ENCODE measurements at regions not wholly inside any gene's neighbourhood (a gene's known extent, or its start where the extent isn't known, plus 50 kb on each side); places are given as distances from the start of the nearest gene placed in this dataset.

DNA sequence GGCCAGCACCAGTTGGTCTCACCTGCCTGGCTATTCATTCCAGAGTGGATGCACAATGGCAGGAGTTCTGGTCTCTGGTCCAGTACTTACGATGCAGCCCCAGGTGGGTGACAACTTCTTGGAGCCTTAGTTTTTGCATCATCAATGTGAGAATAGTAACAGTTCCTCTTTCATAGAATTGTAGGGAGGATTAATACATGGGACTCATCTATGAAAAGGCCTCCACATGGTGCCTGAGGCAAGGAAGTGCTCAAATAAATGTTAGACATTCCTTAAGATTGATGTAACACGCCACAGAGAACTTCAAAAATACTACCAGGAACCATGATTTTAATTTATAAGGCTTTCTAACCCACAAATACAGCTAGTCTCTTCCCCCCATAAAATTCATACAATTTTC lies 120.1 kb upstream of the CHST15 start:
- Mint-ChIP-seq H3K27me3 (peaks cover 2% of the 10 kb centered on the region), H3K36me3 (ENCODE audit: insufficient read depth) (no peaks in the 10 kb centered on the region), H3K27ac (no peak overlapping the region), H3K9me3 (ENCODE audit: low read depth) (no peaks in the 10 kb centered on the region), H3K4me3 (ENCODE audit: low read depth) (no peak overlapping the region), H3K4me1 (ENCODE audit: low read depth) (no peaks in the 10 kb centered on the region)
- no peak for DNase-seq (ENCODE audit: low spot score, unreplicated experiment)
- TF ChIP-seq, protein P1, sequence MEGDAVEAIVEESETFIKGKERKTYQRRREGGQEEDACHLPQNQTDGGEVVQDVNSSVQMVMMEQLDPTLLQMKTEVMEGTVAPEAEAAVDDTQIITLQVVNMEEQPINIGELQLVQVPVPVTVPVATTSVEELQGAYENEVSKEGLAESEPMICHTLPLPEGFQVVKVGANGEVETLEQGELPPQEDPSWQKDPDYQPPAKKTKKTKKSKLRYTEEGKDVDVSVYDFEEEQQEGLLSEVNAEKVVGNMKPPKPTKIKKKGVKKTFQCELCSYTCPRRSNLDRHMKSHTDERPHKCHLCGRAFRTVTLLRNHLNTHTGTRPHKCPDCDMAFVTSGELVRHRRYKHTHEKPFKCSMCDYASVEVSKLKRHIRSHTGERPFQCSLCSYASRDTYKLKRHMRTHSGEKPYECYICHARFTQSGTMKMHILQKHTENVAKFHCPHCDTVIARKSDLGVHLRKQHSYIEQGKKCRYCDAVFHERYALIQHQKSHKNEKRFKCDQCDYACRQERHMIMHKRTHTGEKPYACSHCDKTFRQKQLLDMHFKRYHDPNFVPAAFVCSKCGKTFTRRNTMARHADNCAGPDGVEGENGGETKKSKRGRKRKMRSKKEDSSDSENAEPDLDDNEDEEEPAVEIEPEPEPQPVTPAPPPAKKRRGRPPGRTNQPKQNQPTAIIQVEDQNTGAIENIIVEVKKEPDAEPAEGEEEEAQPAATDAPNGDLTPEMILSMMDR (IDR thresholded peaks at IDR 0.05; ENCODE audit: unreplicated experiment) = no peak

DNA sequence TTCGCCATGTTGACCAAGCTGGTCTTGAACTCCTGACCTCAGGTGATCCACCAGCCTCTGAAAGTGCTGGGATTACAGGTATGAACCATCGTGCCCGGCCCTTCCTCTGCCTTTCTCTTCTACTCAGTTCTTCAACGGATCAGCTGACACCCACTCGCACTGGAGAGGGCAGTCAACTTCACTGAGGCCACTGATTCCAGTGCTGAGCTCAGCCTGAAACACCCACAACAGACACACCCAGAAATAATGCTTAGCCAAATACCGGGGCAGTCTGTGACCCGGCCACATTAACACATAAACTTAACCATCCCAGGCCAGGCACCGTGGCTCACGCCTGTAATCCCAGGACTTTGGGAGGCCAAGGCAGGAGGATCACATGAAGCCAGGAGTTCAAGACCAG lies 119.3 kb upstream of the CHST15 start:
- Mint-ChIP-seq H3K4me3 (ENCODE audit: low read depth) (no peak overlapping the region), H3K9me3 (ENCODE audit: low read depth) (no peaks in the 10 kb centered on the region), H3K36me3 (ENCODE audit: insufficient read depth) (no peaks in the 10 kb centered on the region), H3K27ac (no peak overlapping the region), H3K4me1 (ENCODE audit: low read depth) (no peaks in the 10 kb centered on the region), H3K27me3 (peaks cover 2% of the 10 kb centered on the region)
- TF ChIP-seq, protein P1 (IDR thresholded peaks at IDR 0.05; ENCODE audit: unreplicated experiment) = no peak
- DNase-seq (ENCODE audit: low spot score, unreplicated experiment) = no peak

DNA sequence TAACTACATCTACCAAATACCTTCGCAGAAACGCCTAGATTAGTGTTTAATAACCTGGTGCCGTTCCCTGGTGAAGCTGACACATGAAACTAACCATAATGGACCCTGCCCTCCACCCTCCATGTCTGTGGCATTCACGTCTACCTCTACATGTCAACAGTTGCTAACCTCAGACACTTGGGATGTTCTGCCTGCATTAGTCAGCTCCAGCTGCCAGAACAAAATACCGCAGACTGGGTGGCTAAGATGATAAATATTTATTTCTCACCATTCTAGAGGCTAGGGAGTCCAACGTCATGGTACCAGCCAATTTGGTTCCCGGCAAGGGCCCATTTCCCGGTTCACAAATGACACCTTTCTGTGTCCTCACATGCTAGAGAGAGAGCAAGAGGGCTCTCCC lies 118.5 kb upstream of the CHST15 start:
- Mint-ChIP-seq H3K9me3 (ENCODE audit: low read depth) (peaks cover 3% of the 10 kb centered on the region), H3K27ac (no peak overlapping the region), H3K4me1 (ENCODE audit: low read depth) (no peaks in the 10 kb centered on the region), H3K36me3 (ENCODE audit: insufficient read depth) (no peaks in the 10 kb centered on the region), H3K4me3 (ENCODE audit: low read depth) (no peak overlapping the region), H3K27me3 (peaks cover 2% of the 10 kb centered on the region)
- no peak for DNase-seq (ENCODE audit: low spot score, unreplicated experiment)
- TF ChIP-seq, protein P1 (IDR thresholded peaks at IDR 0.05; ENCODE audit: unreplicated experiment) = no peak

DNA sequence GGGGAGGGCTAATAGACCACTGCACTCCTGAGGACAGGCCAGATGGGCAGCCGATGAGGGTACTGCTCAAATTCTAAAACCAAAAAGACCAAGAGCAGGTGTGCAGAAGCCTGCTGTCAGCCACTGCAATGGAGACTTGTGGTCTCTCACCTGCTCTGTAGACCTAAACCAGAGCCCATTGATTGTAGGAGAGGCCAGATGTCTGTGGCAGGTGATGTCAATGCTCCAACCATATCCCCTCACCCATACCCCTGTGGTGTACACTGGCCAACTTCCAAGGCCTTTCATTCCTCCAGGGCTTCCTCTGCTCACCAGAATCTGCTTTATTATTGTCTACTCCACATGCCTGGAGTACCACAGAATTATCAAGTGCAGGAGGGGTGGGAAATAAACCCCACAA lies 116.9 kb upstream of the CHST15 start:
- no peaks in the 10 kb centered on the region for H3K4me1 Mint-ChIP-seq (ENCODE audit: low read depth)
- TF ChIP-seq, protein P1 (IDR thresholded peaks at IDR 0.05; ENCODE audit: unreplicated experiment) = no peak
- H3K27me3 Mint-ChIP-seq = no peaks in the 10 kb centered on the region
- no peak overlapping the region for H3K4me3 Mint-ChIP-seq (ENCODE audit: low read depth)
- no peak overlapping the region for H3K27ac Mint-ChIP-seq
- H3K36me3 Mint-ChIP-seq (ENCODE audit: insufficient read depth) = no peaks in the 10 kb centered on the region
- H3K9me3 Mint-ChIP-seq (ENCODE audit: low read depth) = peaks cover 3% of the 10 kb centered on the region
- DNase-seq (ENCODE audit: low spot score, unreplicated experiment) = no peak

DNA sequence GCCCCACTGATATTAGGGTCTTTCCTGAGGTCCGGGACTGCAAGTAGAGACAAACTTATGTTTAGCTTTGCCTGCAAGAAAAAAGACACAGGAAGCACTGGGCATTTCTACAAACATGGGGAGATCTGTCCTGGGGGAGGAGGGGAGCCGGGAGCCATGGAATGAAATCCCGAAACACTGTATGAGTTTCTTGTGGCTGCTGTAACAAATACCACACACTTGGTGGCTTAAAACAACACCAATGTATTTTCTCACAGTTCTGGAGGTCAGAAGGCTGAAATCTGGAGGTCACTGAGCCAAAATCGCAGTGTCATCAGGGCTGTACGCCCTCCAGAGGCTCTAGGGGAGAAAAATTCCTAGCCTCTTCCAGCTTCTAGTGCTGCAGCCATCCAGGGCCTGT lies 114.0 kb upstream of the CHST15 start:
- Mint-ChIP-seq H3K4me3 (ENCODE audit: low read depth) (no peak overlapping the region), H3K27ac (no peak overlapping the region), H3K9me3 (ENCODE audit: low read depth) (peaks cover 3% of the 10 kb centered on the region), H3K36me3 (ENCODE audit: insufficient read depth) (no peaks in the 10 kb centered on the region), H3K4me1 (ENCODE audit: low read depth) (no peaks in the 10 kb centered on the region), H3K27me3 (no peaks in the 10 kb centered on the region)
- no peak for DNase-seq (ENCODE audit: low spot score, unreplicated experiment)
- TF ChIP-seq, protein P1 (IDR thresholded peaks at IDR 0.05; ENCODE audit: unreplicated experiment) = no peak
